ENCODE measurements at regions not wholly inside any gene's neighbourhood (a gene's known extent, or its start where the extent isn't known, plus 50 kb on each side); places are given as distances from the start of the nearest gene placed in this dataset.
"Not testable (repeated sequence)": the region's sequence is repeated elsewhere in the genome, so short reads cannot be mapped to it uniquely, and the experiment has no call there.

GRCh38 chr14:106738598-106739258 is 1212.3 kb downstream of the TMEM121 start:
- H3K56ac ChIP-seq (replicated peaks; ENCODE audit: insufficient read length, low read depth, low read length); POLR2A ChIA-PET (ENCODE audit: partially characterized antibody); H2BK20ac ChIP-seq (ENCODE audit: low read length); H3K79me2 ChIP-seq (ENCODE audit: control insufficient read depth in 1 of 2, insufficient read depth in 2 of 2, low read length in 2 of 2); H2BK12ac ChIP-seq (ENCODE audit: low read depth, low read length); CTCF ChIA-PET (ENCODE audit: partially characterized antibody); H3K23ac ChIP-seq (ENCODE audit: insufficient read length); H2BK120ac ChIP-seq (replicated peaks; ENCODE audit: low read depth, low read length); H2BK5ac ChIP-seq (ENCODE audit: low read depth, low read length); H4K8ac ChIP-seq (ENCODE audit: extremely low read depth, insufficient read depth, low read length); H3K14ac ChIP-seq (ENCODE audit: insufficient read length); H3K4me3 ChIP-seq (ENCODE audit: extremely low read depth in 1 of 4, insufficient read depth in 2 of 4, low read depth in 3 of 4, low read length in 4 of 4); H2AK5ac ChIP-seq (ENCODE audit: low read depth, low read length); H3K36me3 ChIP-seq (ENCODE audit: control insufficient read depth in 2 of 4, insufficient read depth in 4 of 4, low read length in 3 of 4); H2AFZ ChIP-seq (ENCODE audit: low read length); H2BK15ac ChIP-seq (ENCODE audit: low read length); FAIRE-seq; H3K4me2 ChIP-seq (ENCODE audit: insufficient read depth in 1 of 2, low read depth in 2 of 2, low read length in 2 of 2); H4K91ac ChIP-seq (replicated peaks; ENCODE audit: insufficient read length, low read length); H3K4me1 ChIP-seq (replicated peaks in 1 of 4; ENCODE audit: control insufficient read depth in 3 of 4, insufficient read depth in 4 of 4, low read length in 3 of 4); H3K79me1 ChIP-seq (ENCODE audit: low read depth, low read length); H3K18ac ChIP-seq (ENCODE audit: extremely low read depth, low read length); H3K27ac ChIP-seq (ENCODE audit: low read depth, low read length); DNase-seq (ENCODE audit: low read depth in 1 of 2, low spot score in 2 of 2); H3K27me3 ChIP-seq (replicated peaks in 1 of 4; ENCODE audit: control insufficient read depth in 3 of 4, extremely low read depth in 1 of 4, insufficient read depth in 3 of 4, low read length in 3 of 4); H3K4ac ChIP-seq (replicated peaks; ENCODE audit: insufficient read length, low read depth, low read length); H3K9ac ChIP-seq (replicated peaks in 1 of 4; ENCODE audit: extremely low read depth in 1 of 4, low read depth in 3 of 4, low read length in 3 of 4); H4K5ac ChIP-seq (ENCODE audit: insufficient read length, low read depth, low read length); H4K20me1 ChIP-seq (replicated peaks in 1 of 2; ENCODE audit: control insufficient read depth in 1 of 2, insufficient read depth in 2 of 2, low read length in 2 of 2); H3K23me2 ChIP-seq (ENCODE audit: low read depth, low read length): not testable (repeated sequence)
- WGBS, 2 experiments (ENCODE audit: extremely low coverage in 1 of 2, insufficient coverage in 1 of 2, insufficient read length in 1 of 2, insufficient replicate concordance in 2 of 2, low coverage in 1 of 2, low lambda C conversion rate in 2 of 2, missing lambda C conversion rate in 1 of 2) = 71% methylated on average over 1 of the region's 9 CpGs; no CpG with 5 or more reads in 1 of the 2 experiments
- peaks cover 8 to 43% of the 10 kb centered on the region in 2 experiments; a peak in 3 of 4 replicates for H3K9me3 ChIP-seq (ENCODE audit: insufficient read depth in 2 of 2, low read depth in 1 of 2, low read length in 1 of 2)

Measured in H1 (cell line).